Lower leg skin (tissue), 4 donors: ENCODE measurements at regions not wholly inside any gene's neighbourhood (a gene's known extent, or its start where the extent isn't known, plus 50 kb on each side); places are given as distances from the start of the nearest gene placed in this dataset.

Experiments used
- DNase-seq, 2 donors: peaks; one replicate each; pipeline ENCODE4 v3.0.0-alpha.2; 2019; ENCODE audit warnings: low spot score in 2 of 2
- H3K4me3 ChIP-seq: fragments of 200-600 bp; sonication (generic); 2 replicates; pipeline ENCODE4 v1.5.1; 2017; ENCODE audit warnings: mild to moderate bottlenecking, low read depth; ENCODE audit not compliant: poor library complexity, severe bottlenecking
- CTCF ChIP-seq, 3 donors: fragments of 450-650 bp; IDR thresholded peaks; one replicate each; pipeline ENCODE4 v1.5.1; 2016; ENCODE audit warnings: antibody characterized with exemption in 3 of 3, mild to moderate bottlenecking in 3 of 3, moderate library complexity in 2 of 3
- POLR2A ChIP-seq, 2 donors: fragments of 450-650 bp; IDR thresholded peaks; one replicate each; pipeline ENCODE4 v1.6.1; 2016 to 2017; ENCODE audit warnings: antibody characterized with exemption in 2 of 2, mild to moderate bottlenecking in 1 of 2, moderate library complexity in 1 of 2
- WGBS, 2 donors: methylation state at CpG; one replicate each; pipeline ENCODE4 v1.1.5; 2018; 5-methylcytosine and 5-hydroxymethylcytosine counted together
- intact Hi-C: fragments of 100-400 bp; cut with DNase I; formaldehyde crosslinking; loops from one replicate; pipeline ENCODE4 v1.15.0; 2023; ENCODE audit warnings: low total_unique reads

GRCh38 chr12:107464644-107465043 is 221.0 kb upstream of the PWP1 start:
- no peak for DNase-seq
- no peak for TF ChIP-seq POLR2A (IDR thresholded peaks at IDR 0.05)
- TF ChIP-seq CTCF (IDR thresholded peaks at IDR 0.05) = no peak
- intact Hi-C loops = no loop called here
- no peak overlapping the region for H3K4me3 ChIP-seq
- 100% methylated on average over 1 of the region's 1 CpG for WGBS, 2 donors

GRCh38 chr12:107465625-107466024 is 220.0 kb upstream of the PWP1 start:
- DNase-seq = no peak
- H3K4me3 ChIP-seq = no peak overlapping the region
- intact Hi-C loops = no loop called here
- 86 to 90% methylated on average over 11 of the region's 11 CpGs for WGBS, 2 donors
- TF ChIP-seq POLR2A (IDR thresholded peaks at IDR 0.05) (no peak), CTCF (IDR thresholded peaks at IDR 0.05) (no peak)

GRCh38 chr12:107467716-107468115 is 217.9 kb upstream of the PWP1 start:
- H3K4me3 ChIP-seq = no peak overlapping the region
- no peak for DNase-seq
- WGBS, 2 donors = 69 to 73% methylated on average over 6 of the region's 6 CpGs
- intact Hi-C loops = no loop called here
- TF ChIP-seq POLR2A (IDR thresholded peaks at IDR 0.05) = no peak
- TF ChIP-seq CTCF (IDR thresholded peaks at IDR 0.05) = no peak

- intact Hi-C loops = no loop called here
- TF ChIP-seq POLR2A (IDR thresholded peaks at IDR 0.05) = no peak
- no peak for TF ChIP-seq CTCF (IDR thresholded peaks at IDR 0.05)
- 59 to 60% methylated on average over 4 of the region's 4 CpGs for WGBS, 2 donors
- no peak for DNase-seq
- H3K4me3 ChIP-seq = no peak overlapping the region
These were observed 217.4 kb upstream of the PWP1 start for GRCh38 chr12:107468182-107468581.

- intact Hi-C loops = no loop called here
- no peak overlapping the region for H3K4me3 ChIP-seq
- WGBS, 2 donors = 68 to 70% methylated on average over 4 of the region's 4 CpGs
- TF ChIP-seq POLR2A (IDR thresholded peaks at IDR 0.05) (no peak), CTCF (IDR thresholded peaks at IDR 0.05) (no peak)
- DNase-seq = no peak
These were observed 216.6 kb upstream of the PWP1 start for GRCh38 chr12:107469011-107469410.

GRCh38 chr12:107470645-107471044 is 215.0 kb upstream of the PWP1 start:
- DNase-seq = no peak
- H3K4me3 ChIP-seq = no peak overlapping the region
- 74 to 80% methylated on average over 8 of the region's 8 CpGs for WGBS, 2 donors
- intact Hi-C loops = no loop called here
- TF ChIP-seq POLR2A (IDR thresholded peaks at IDR 0.05) = no peak
- no peak for TF ChIP-seq CTCF (IDR thresholded peaks at IDR 0.05)
